Motor neuron (in vitro differentiated cells): ENCODE measurements at regions not wholly inside any gene's neighbourhood (a gene's known extent, or its start where the extent isn't known, plus 50 kb on each side); places are given as distances from the start of the nearest gene placed in this dataset.

ENCODE experiments used
- ATAC-seq, 8 experiments: fragments of 200-7000 bp; cut with Tn5 transposase; replicated peaks in 6 of 8; 2 replicates each; pipeline ENCODE4 v1.8.0; 2021; ENCODE audit warnings: mild to moderate bottlenecking in 8 of 8, moderate library complexity in 8 of 8
- H3K27ac ChIP-seq, 2 donors: fragments of 250-450 bp; sonication (Bioruptor Pico); 2 replicates each; pipeline ENCODE4 v1.9.0; 2021; ENCODE audit warnings: antibody characterized with exemption in 2 of 2, mild to moderate bottlenecking in 2 of 2, moderate library complexity in 1 of 2
- H3K4me1 ChIP-seq, 2 donors: fragments of 250-450 bp; sonication (Bioruptor Pico); replicated peaks in 1 of 2; 2 replicates each; pipeline ENCODE4 v1.6.1; 2021; ENCODE audit warnings: antibody characterized with exemption in 2 of 2, mild to moderate bottlenecking in 2 of 2, moderate library complexity in 1 of 2
- H3K4me3 ChIP-seq, 5 donors: fragments of 250-450 bp; sonication (Bioruptor Pico); 2 replicates each; pipeline ENCODE4 v1.9.0; 2021; ENCODE audit warnings: antibody characterized with exemption in 5 of 5, mild to moderate bottlenecking in 5 of 5, moderate library complexity in 4 of 5
- WGBS, 10 experiments: fragments of 450-650 bp; shearing (Covaris generic); methylation state at CpG; one replicate each; pipeline ENCODE4 v1.0.0; 2022; 5-methylcytosine and 5-hydroxymethylcytosine counted together
- in situ Hi-C, 9 experiments: fragments of 400-800 bp; cut with MboI; loops; one replicate each; pipeline ENCODE4 v1.15.0; 2021; ENCODE audit warnings: low sequenced_read_pairs in 9 of 9, low pct_unique_long_range_greater_than_20kb in 2 of 9; ENCODE audit not compliant: unreplicated experiment in 9 of 9

- in situ Hi-C loops, result loop anchor here in 4 of 9 experiments (25.0 kb wide), 4 partner anchors 217 to 1167 kb away; no protein-coding TSS in a partner anchor
- 15 to 100% (median 60%) methylated on average over 2 to 5 of the region's 6 CpGs; no CpG with 5 or more reads in 2 of the 10 experiments for WGBS, 10 experiments
- Histone ChIP-seq H3K4me1 (no peaks in the 10 kb centered on the region), H3K27ac (no peak overlapping the region), H3K4me3 (no peak overlapping the region)
- peak in 1 of 8 experiments; percentile 39 for ATAC-seq
Measured at GRCh38 chr4:159428975-159429692, 326.3 kb downstream of the RAPGEF2 start.

- ATAC-seq, result peak in 1 of 8 experiments; percentile 18
- H3K27ac ChIP-seq, result no peak overlapping the region
- no peak overlapping the region for H3K4me3 ChIP-seq
- in situ Hi-C loops, result loop anchor here in 4 of 9 experiments (25.0 kb wide), 4 partner anchors 217 to 1167 kb away; no protein-coding TSS in a partner anchor
- H3K4me1 ChIP-seq, result peaks cover 0 to 3% of the 10 kb centered on the region in 2 donors
- 45 to 100% (median 79%) methylated on average over 2 to 3 of the region's 3 CpGs for WGBS, 10 experiments
Measured at GRCh38 chr4:159429693-159430035, 326.8 kb downstream of the RAPGEF2 start.

GRCh38 chr4:159430896-159431295 is 328.0 kb downstream of the RAPGEF2 start:
- in situ Hi-C loops, result loop anchor here in 4 of 9 experiments (25.0 kb wide), 4 partner anchors 219 to 1169 kb away; no protein-coding TSS in a partner anchor
- Histone ChIP-seq H3K27ac (no peak overlapping the region), H3K4me1 (peaks cover 0 to 4% of the 10 kb centered on the region in 2 donors), H3K4me3 (no peak overlapping the region)
- WGBS, 10 experiments, result 100% methylated on average over 1 of the region's 5 CpGs; no CpG with 5 or more reads in 8 of the 10 experiments
- ATAC-seq, result no peak

- no peak overlapping the region for H3K4me3 ChIP-seq
- H3K27ac ChIP-seq, result no peak overlapping the region
- H3K4me1 ChIP-seq, result peaks cover 0 to 4% of the 10 kb centered on the region in 2 donors
- WGBS, 10 experiments, result 53 to 100% (median 81%) methylated on average over 2 to 3 of the region's 3 CpGs; no CpG with 5 or more reads in 1 of the 10 experiments
- in situ Hi-C loops, result loop anchor here in 4 of 9 experiments (25.0 kb wide), 4 partner anchors 220 to 1170 kb away; no protein-coding TSS in a partner anchor
- no peak for ATAC-seq
Measured at GRCh38 chr4:159432436-159432835, 329.6 kb downstream of the RAPGEF2 start.

GRCh38 chr4:159433337-159433736 is 330.5 kb downstream of the RAPGEF2 start:
- Histone ChIP-seq H3K4me1 (peaks cover 0 to 4% of the 10 kb centered on the region in 2 donors), H3K27ac (no peak overlapping the region), H3K4me3 (no peak overlapping the region)
- 8 to 94% (median 87%) methylated on average over 1 to 3 of the region's 3 CpGs; no CpG with 5 or more reads in 1 of the 10 experiments for WGBS, 10 experiments
- ATAC-seq, result peak in 3 of 8 experiments; percentile 33 to 73 (median 71)
- in situ Hi-C loops, result loop anchor here in 4 of 9 experiments (25.0 kb wide), 4 partner anchors 221 to 1171 kb away; no protein-coding TSS in a partner anchor

- peak in 3 of 8 experiments; percentile 78 to 90 (median 83) for ATAC-seq
- peaks cover 0 to 4% of the 10 kb centered on the region in 2 donors for H3K4me1 ChIP-seq
- in situ Hi-C loops, result loop anchor here in 4 of 9 experiments (25.0 kb wide), 4 partner anchors 222 to 1172 kb away; no protein-coding TSS in a partner anchor
- no peak overlapping the region for H3K4me3 ChIP-seq
- no peak overlapping the region for H3K27ac ChIP-seq
- 42 to 100% (median 64%) methylated on average over 1 to 4 of the region's 4 CpGs; no CpG with 5 or more reads in 1 of the 10 experiments for WGBS, 10 experiments
Measured at GRCh38 chr4:159434114-159434870, 331.4 kb downstream of the RAPGEF2 start.

- 85 to 100% (median 94%) methylated on average over 1 to 8 of the region's 8 CpGs; no CpG with 5 or more reads in 1 of the 10 experiments for WGBS, 10 experiments
- ATAC-seq, result no peak
- Histone ChIP-seq H3K4me1 (peaks cover 0 to 4% of the 10 kb centered on the region in 2 donors), H3K27ac (no peak overlapping the region), H3K4me3 (no peak overlapping the region)
- in situ Hi-C loops, result loop anchor here in 4 of 9 experiments (25.0 kb wide), 4 partner anchors 223 to 1173 kb away; no protein-coding TSS in a partner anchor
Measured at GRCh38 chr4:159434871-159435241, 332.0 kb downstream of the RAPGEF2 start.

GRCh38 chr4:159435561-159436023 is 332.7 kb downstream of the RAPGEF2 start:
- WGBS, 10 experiments, result 84 to 100% (median 100%) methylated on average over 1 to 3 of the region's 3 CpGs; no CpG with 5 or more reads in 1 of the 10 experiments
- no peak overlapping the region for H3K27ac ChIP-seq
- in situ Hi-C loops, result loop anchor here in 4 of 9 experiments (25.0 kb wide), 4 partner anchors 223 to 1173 kb away; no protein-coding TSS in a partner anchor
- peaks cover 0 to 4% of the 10 kb centered on the region in 2 donors for H3K4me1 ChIP-seq
- no peak overlapping the region for H3K4me3 ChIP-seq
- peak in 1 of 8 experiments; percentile 19 for ATAC-seq

GRCh38 chr4:159443975-159444374 is 341.1 kb downstream of the RAPGEF2 start:
- ATAC-seq, result no peak
- 64 to 100% (median 93%) methylated on average over 1 to 3 of the region's 3 CpGs for WGBS, 10 experiments
- Histone ChIP-seq H3K27ac (no peak overlapping the region), H3K4me3 (no peak overlapping the region), H3K4me1 (peaks cover 0 to 8% of the 10 kb centered on the region in 2 donors)
- in situ Hi-C loops, result loop anchor here in 4 of 9 experiments (10.0 to 25.0 kb wide), 5 partner anchors 232 to 1182 kb away; no protein-coding TSS in a partner anchor

- WGBS, 10 experiments, result 17 to 100% methylated on average over 1 of the region's 1 CpG; no CpG with 5 or more reads in 8 of the 10 experiments
- peak in 2 of 8 experiments; percentile 62 to 75 for ATAC-seq
- in situ Hi-C loops, result loop anchor here in 4 of 9 experiments (10.0 to 25.0 kb wide), 5 partner anchors 232 to 1182 kb away; no protein-coding TSS in a partner anchor
Measured at GRCh38 chr4:159444678-159445077, 341.8 kb downstream of the RAPGEF2 start.

GRCh38 chr4:159445692-159446091 is 342.8 kb downstream of the RAPGEF2 start:
- Histone ChIP-seq H3K4me1 (peaks cover 0 to 8% of the 10 kb centered on the region in 2 donors), H3K27ac (no peak overlapping the region), H3K4me3 (no peak overlapping the region)
- WGBS, 10 experiments, result 17 to 52% (median 33%) methylated on average over 1 to 2 of the region's 2 CpGs; no CpG with 5 or more reads in 6 of the 10 experiments
- in situ Hi-C loops, result loop anchor here in 4 of 9 experiments (10.0 to 25.0 kb wide), 5 partner anchors 233 to 1183 kb away; no protein-coding TSS in a partner anchor
- peak in 1 of 8 experiments; percentile 42 for ATAC-seq

More at GRCh38 chr4:159444678-159445077, 341.8 kb downstream of the RAPGEF2 start:
- Histone ChIP-seq H3K4me3 (no peak overlapping the region), H3K4me1 (peaks cover 0 to 8% of the 10 kb centered on the region in 2 donors), H3K27ac (no peak overlapping the region)
